WTC11 (cell line): ENCODE measurements at regions not wholly inside any gene's neighbourhood (a gene's known extent, or its start where the extent isn't known, plus 50 kb on each side); places are given as distances from the start of the nearest gene placed in this dataset.

Experiments used
- ATAC-seq: fragments of 200-7000 bp; cut with Tn5 transposase; 2 replicates; pipeline ENCODE4 v1.10.0; 2021; ENCODE audit warnings: mild to moderate bottlenecking, moderate library complexity
- CTCF ChIA-PET: fragments of 300-600 bp; sonication (Branson Sonifier 250); formaldehyde crosslinking; loops from one replicate; lab custom pipeline; 2021; ENCODE audit warnings: antibody characterized with exemption; lab: Charles Lee
- POLR2A ChIA-PET: fragments of 350-600 bp; sonication (Branson Sonifier 250); formaldehyde crosslinking; loops from one replicate; lab custom pipeline; 2021; ENCODE audit warnings: antibody characterized with exemption; lab: Charles Lee
- DNase-seq: peaks from one replicate; pipeline ENCODE4 v3.0.0; 2021; ENCODE audit warnings: low spot score
- H3K27ac Mint-ChIP-seq: 2 replicates; pipeline ENCODE4 v1.8.0; 2021; ENCODE audit warnings: mixed read lengths
- H3K27me3 Mint-ChIP-seq: 2 replicates; pipeline ENCODE4 v1.8.0; 2021; ENCODE audit warnings: low read depth, mild to moderate bottlenecking, moderate library complexity, mixed read lengths
- H3K36me3 Mint-ChIP-seq: 2 replicates; pipeline ENCODE4 v1.8.0; 2021; ENCODE audit warnings: mixed read lengths
- H3K4me1 Mint-ChIP-seq: 2 replicates; pipeline ENCODE4 v1.8.0; 2022; ENCODE audit warnings: mixed read lengths
- H3K4me3 Mint-ChIP-seq: 2 replicates; pipeline ENCODE4 v1.8.0; 2021; ENCODE audit warnings: mild to moderate bottlenecking, moderate library complexity, mixed read lengths
- H3K9me3 Mint-ChIP-seq: 2 replicates; pipeline ENCODE4 v1.8.0; 2021; ENCODE audit warnings: mixed read lengths
- ARID4B ChIP-seq: sonication (generic); formaldehyde crosslinking; IDR thresholded peaks from 2 replicates; pipeline ENCODE4 v1.8.0; 2023; ENCODE audit warnings: missing genetic modification reagents, mild to moderate bottlenecking, borderline replicate concordance
- ATF6 ChIP-seq: sonication (generic); formaldehyde crosslinking; IDR thresholded peaks from 2 replicates; pipeline ENCODE4 v1.8.1; 2023; ENCODE audit warnings: mild to moderate bottlenecking, missing genetic modification reagents
- CREM ChIP-seq: sonication (generic); formaldehyde crosslinking; IDR thresholded peaks from 2 replicates; pipeline ENCODE4 v1.8.1; 2022; ENCODE audit warnings: mild to moderate bottlenecking, missing genetic modification reagents, moderate library complexity
- E2F1 ChIP-seq: sonication (generic); formaldehyde crosslinking; IDR thresholded peaks from 2 replicates; pipeline ENCODE4 v1.8.0; 2022; ENCODE audit warnings: mild to moderate bottlenecking, missing genetic modification reagents
- E2F4 ChIP-seq: sonication (generic); formaldehyde crosslinking; IDR thresholded peaks from 2 replicates; pipeline ENCODE4 v1.8.1; 2022; ENCODE audit warnings: low read depth, mild to moderate bottlenecking, moderate library complexity, missing genetic modification reagents, borderline replicate concordance
- ELF4 ChIP-seq: sonication (generic); formaldehyde crosslinking; IDR thresholded peaks from 2 replicates; pipeline ENCODE4 v1.8.1; 2022; ENCODE audit warnings: low read depth, mild to moderate bottlenecking, moderate library complexity, missing genetic modification reagents
- GABPB1 ChIP-seq: sonication (generic); formaldehyde crosslinking; IDR thresholded peaks from 2 replicates; pipeline ENCODE4 v1.8.1; 2023; ENCODE audit warnings: mild to moderate bottlenecking, missing genetic modification reagents
- GRHL2 ChIP-seq: fragments of 250-450 bp; sonication (Bioruptor Pico); IDR thresholded peaks from 2 replicates; pipeline ENCODE4 v1.8.0; 2022; ENCODE audit warnings: mild to moderate bottlenecking, moderate library complexity; ENCODE audit not compliant: insufficient replicate concordance, severe bottlenecking
- HMGXB4 ChIP-seq: sonication (generic); formaldehyde crosslinking; IDR thresholded peaks from 2 replicates; pipeline ENCODE4 v1.8.1; 2023; ENCODE audit warnings: mild to moderate bottlenecking, moderate library complexity, missing genetic modification reagents
- IRF2 ChIP-seq: sonication (generic); formaldehyde crosslinking; IDR thresholded peaks from 2 replicates; pipeline ENCODE4 v1.8.0; 2022; ENCODE audit warnings: low read depth, missing genetic modification reagents, borderline replicate concordance
- JUN ChIP-seq: sonication (generic); formaldehyde crosslinking; IDR thresholded peaks from 2 replicates; pipeline ENCODE4 v1.8.0; 2023; ENCODE audit warnings: mild to moderate bottlenecking, missing genetic modification reagents
- KAT7 ChIP-seq: sonication (generic); formaldehyde crosslinking; IDR thresholded peaks from 2 replicates; pipeline ENCODE4 v1.8.1; 2023; ENCODE audit warnings: missing genetic modification reagents, mild to moderate bottlenecking, borderline replicate concordance
- NFE2L1 ChIP-seq: sonication (generic); formaldehyde crosslinking; IDR thresholded peaks from 2 replicates; pipeline ENCODE4 v1.8.1; 2023; ENCODE audit warnings: missing genetic modification reagents
- NR2C2 ChIP-seq: sonication (generic); formaldehyde crosslinking; IDR thresholded peaks from 2 replicates; pipeline ENCODE4 v1.8.0; 2022; ENCODE audit warnings: mild to moderate bottlenecking, missing genetic modification reagents
- SOX15 ChIP-seq: fragments of 250-450 bp; sonication (Bioruptor Pico); IDR thresholded peaks from 2 replicates; pipeline ENCODE4 v1.9.0; 2021; ENCODE audit warnings: mild to moderate bottlenecking
- TEAD1 ChIP-seq: sonication (generic); formaldehyde crosslinking; IDR thresholded peaks from 2 replicates; pipeline ENCODE4 v1.8.0; 2022; ENCODE audit warnings: mild to moderate bottlenecking, missing genetic modification reagents
- TP53 ChIP-seq: sonication (generic); formaldehyde crosslinking; IDR thresholded peaks from 2 replicates; pipeline ENCODE4 v1.8.1; 2023; ENCODE audit warnings: mild to moderate bottlenecking, missing genetic modification reagents
- ZNF121 ChIP-seq: sonication (generic); formaldehyde crosslinking; IDR thresholded peaks from 2 replicates; pipeline ENCODE4 v1.8.0; 2023; ENCODE audit warnings: missing genetic modification reagents
- ZNF281 ChIP-seq: sonication (generic); formaldehyde crosslinking; IDR thresholded peaks from 2 replicates; pipeline ENCODE4 v1.8.0; 2023; ENCODE audit warnings: mild to moderate bottlenecking, missing genetic modification reagents
- ZNF671 ChIP-seq: fragments of 250-450 bp; sonication (Bioruptor Pico); IDR thresholded peaks from 2 replicates; pipeline ENCODE4 v1.8.0; 2021; ENCODE audit warnings: mild to moderate bottlenecking

- no peak for ATAC-seq
- Mint-ChIP-seq H3K9me3 (peaks cover 14% of the 10 kb centered on the region; the same call in 1 of the 2 replicates), H3K4me3 (no peak overlapping the region), H3K27ac (no peak overlapping the region), H3K4me1 (no peaks in the 10 kb centered on the region), H3K36me3 (no peaks in the 10 kb centered on the region), H3K27me3 (no peaks in the 10 kb centered on the region)
- no peak for DNase-seq
- no peak for TF ChIP-seq HMGXB4
- TF ChIP-seq NR2C2 (CRISPR knock-in tag), result no peak
- TF ChIP-seq GABPB1 (CRISPR knock-in tag), result no peak
- no peak for TF ChIP-seq ZNF671 (CRISPR knock-in tag)
- TF ChIP-seq KAT7 (CRISPR knock-in tag), result no peak
- no peak for TF ChIP-seq JUN (CRISPR knock-in tag)
- no peak for TF ChIP-seq ZNF281
- TF ChIP-seq ARID4B (CRISPR knock-in tag), result no peak
- no peak for TF ChIP-seq CREM
- TF ChIP-seq E2F4 (CRISPR knock-in tag), result no peak
- no peak for TF ChIP-seq IRF2 (CRISPR knock-in tag)
- no peak for TF ChIP-seq TP53 (CRISPR knock-in tag)
- no peak for TF ChIP-seq ZNF121 (CRISPR knock-in tag)
- TF ChIP-seq SOX15 (CRISPR knock-in tag), result no peak
- no peak for TF ChIP-seq NFE2L1 (CRISPR knock-in tag)
- no peak for TF ChIP-seq TEAD1 (CRISPR knock-in tag)
- TF ChIP-seq E2F1 (CRISPR knock-in tag), result no peak
- TF ChIP-seq ELF4 (CRISPR knock-in tag), result no peak
- TF ChIP-seq GRHL2 (CRISPR knock-in tag), result no peak
- TF ChIP-seq ATF6 (CRISPR knock-in tag), result no peak
- POLR2A ChIA-PET, result no interaction called here
- CTCF ChIA-PET, result no interaction called here
Observed at GRCh38 chr1:81288689-81289088, 512.0 kb upstream of the ADGRL2 start.
